ENCODE measurements at regions not wholly inside any gene's neighbourhood (a gene's known extent, or its start where the extent isn't known, plus 50 kb on each side); places are given as distances from the start of the nearest gene placed in this dataset.

DNA sequence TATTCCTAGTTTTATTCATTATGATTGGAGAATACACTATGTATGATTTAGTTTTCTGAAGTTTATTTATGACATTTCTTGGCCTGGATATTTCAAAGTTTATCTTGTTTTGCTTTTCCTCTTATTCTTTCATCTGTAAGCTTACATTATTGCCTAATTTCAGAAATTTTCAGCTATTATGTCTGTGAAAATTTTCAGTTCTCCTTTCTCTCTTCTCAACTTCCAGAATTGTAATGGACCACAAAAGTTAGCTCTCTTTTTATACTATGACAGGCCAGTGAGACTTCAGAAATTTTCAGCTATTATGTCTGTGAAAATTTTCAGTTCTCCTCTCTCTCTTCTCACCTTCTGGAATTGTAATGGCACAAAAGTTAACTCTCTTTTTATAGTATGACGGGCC is 97.2 kb upstream of the SCN7A start:
- H3K36me3 ChIP-seq (ENCODE audit: control insufficient read depth in 1 of 2, insufficient read depth in 2 of 2, low read length in 1 of 2): no peaks in the 10 kb centered on the region
- WGBS, 2 donors: 0% methylated on average over 1 of the region's 1 CpG
- intact Hi-C loops (cut with DNase I): no loop called here
- DNase-seq (no peak), ATAC-seq (ENCODE audit: low FRiP score) (no peak)
- H3K27me3 ChIP-seq (ENCODE audit: control insufficient read depth in 1 of 2, insufficient read depth in 2 of 2, low read length in 1 of 2): no peaks in the 10 kb centered on the region
- no peak overlapping the region for H3K4me3 ChIP-seq (ENCODE audit: low read length in 2 of 2)
- no peaks in the 10 kb centered on the region for H3K4me1 ChIP-seq (ENCODE audit: control insufficient read depth in 1 of 2, insufficient read depth in 2 of 2, low read length in 2 of 2)
- no peak overlapping the region for H3K27ac ChIP-seq (ENCODE audit: low read depth in 1 of 2, low read length in 2 of 2)
- no peaks in the 10 kb centered on the region for H3K9me3 ChIP-seq (ENCODE audit: control insufficient read depth, low read length)

DNA sequence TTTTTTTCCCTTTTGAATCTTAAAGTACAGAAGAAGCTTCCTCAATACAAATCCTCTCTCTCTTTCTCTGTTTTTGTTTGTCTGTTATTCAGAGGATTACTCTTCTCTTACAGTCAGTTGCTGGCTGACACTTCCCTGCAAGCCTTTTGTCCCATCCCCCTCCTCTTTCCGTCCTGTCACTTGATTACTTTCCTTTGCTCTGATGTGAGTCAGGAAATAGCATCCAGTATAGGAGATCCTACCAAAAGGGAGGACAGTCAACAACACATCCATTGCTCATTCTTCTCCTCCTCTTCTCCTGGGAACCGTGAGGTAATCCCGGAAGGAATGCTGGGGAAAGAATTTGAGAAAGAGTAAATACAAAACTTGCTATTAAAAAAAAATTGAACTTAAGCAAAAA is 79.3 kb upstream of the SCN7A start:
- H3K4me1 ChIP-seq (ENCODE audit: control insufficient read depth in 1 of 2, insufficient read depth in 2 of 2, low read length in 2 of 2): no peaks in the 10 kb centered on the region
- no peak overlapping the region for H3K27ac ChIP-seq (ENCODE audit: low read depth in 1 of 2, low read length in 2 of 2)
- no peaks in the 10 kb centered on the region for H3K36me3 ChIP-seq (ENCODE audit: control insufficient read depth in 1 of 2, insufficient read depth in 2 of 2, low read length in 1 of 2)
- intact Hi-C loops (cut with DNase I): no loop called here
- 2 to 12% methylated on average over 3 of the region's 3 CpGs for WGBS, 2 donors
- DNase-seq (no peak), ATAC-seq (ENCODE audit: low FRiP score) (no peak)
- no peaks in the 10 kb centered on the region for H3K27me3 ChIP-seq (ENCODE audit: control insufficient read depth in 1 of 2, insufficient read depth in 2 of 2, low read length in 1 of 2)
- no peak overlapping the region for H3K4me3 ChIP-seq (ENCODE audit: low read length in 2 of 2)
- no peaks in the 10 kb centered on the region for H3K9me3 ChIP-seq (ENCODE audit: control insufficient read depth, low read length)

DNA sequence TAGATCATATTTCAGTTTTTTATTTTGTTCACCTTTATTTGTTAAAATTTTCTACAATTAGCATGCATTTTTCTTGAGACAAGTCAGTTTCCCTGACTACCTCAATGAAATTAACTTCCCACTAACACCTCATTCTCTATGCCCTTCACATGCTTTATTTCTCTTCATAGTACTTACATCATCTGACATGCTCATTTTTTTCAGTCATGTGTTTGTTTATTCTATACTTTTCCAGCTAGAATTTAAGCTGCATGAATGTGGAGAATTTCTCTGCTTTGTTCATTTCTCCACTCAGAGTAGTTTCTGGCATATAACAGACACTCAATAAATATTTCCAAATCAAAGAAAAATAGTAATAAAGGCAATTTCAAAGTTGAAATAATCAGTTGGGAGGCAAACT is 78.9 kb upstream of the SCN7A start:
- Histone ChIP-seq H3K27me3 (ENCODE audit: control insufficient read depth in 1 of 2, insufficient read depth in 2 of 2, low read length in 1 of 2) (no peaks in the 10 kb centered on the region), H3K27ac (ENCODE audit: low read depth in 1 of 2, low read length in 2 of 2) (no peak overlapping the region), H3K9me3 (ENCODE audit: control insufficient read depth, low read length) (no peaks in the 10 kb centered on the region), H3K4me3 (ENCODE audit: low read length in 2 of 2) (no peak overlapping the region), H3K4me1 (ENCODE audit: control insufficient read depth in 1 of 2, insufficient read depth in 2 of 2, low read length in 2 of 2) (no peaks in the 10 kb centered on the region), H3K36me3 (ENCODE audit: control insufficient read depth in 1 of 2, insufficient read depth in 2 of 2, low read length in 1 of 2) (no peaks in the 10 kb centered on the region)
- ATAC-seq (ENCODE audit: low FRiP score) (no peak), DNase-seq (no peak)
- intact Hi-C loops (cut with DNase I): no loop called here

DNA sequence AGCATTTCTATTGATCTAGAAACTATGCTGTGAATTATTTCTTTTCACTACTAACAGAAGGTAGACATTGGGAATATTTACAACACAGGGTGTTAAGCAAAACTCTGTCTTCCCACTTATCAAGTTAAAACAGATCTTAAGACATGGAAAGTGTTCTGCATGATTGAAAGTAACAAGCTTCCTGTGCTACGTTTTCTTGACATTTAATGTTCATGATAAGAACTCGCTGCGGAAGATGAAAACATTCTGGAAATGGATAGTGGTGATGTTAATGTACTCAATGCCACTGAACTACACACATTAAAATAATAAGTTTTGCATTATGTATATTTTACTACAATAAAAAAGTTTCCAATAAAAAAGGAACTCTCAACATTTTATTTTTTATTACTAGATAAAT is 74.4 kb upstream of the SCN7A start:
- H3K9me3 ChIP-seq (ENCODE audit: control insufficient read depth, low read length): no peaks in the 10 kb centered on the region
- 7 to 8% methylated on average over 3 of the region's 3 CpGs for WGBS, 2 donors

DNA sequence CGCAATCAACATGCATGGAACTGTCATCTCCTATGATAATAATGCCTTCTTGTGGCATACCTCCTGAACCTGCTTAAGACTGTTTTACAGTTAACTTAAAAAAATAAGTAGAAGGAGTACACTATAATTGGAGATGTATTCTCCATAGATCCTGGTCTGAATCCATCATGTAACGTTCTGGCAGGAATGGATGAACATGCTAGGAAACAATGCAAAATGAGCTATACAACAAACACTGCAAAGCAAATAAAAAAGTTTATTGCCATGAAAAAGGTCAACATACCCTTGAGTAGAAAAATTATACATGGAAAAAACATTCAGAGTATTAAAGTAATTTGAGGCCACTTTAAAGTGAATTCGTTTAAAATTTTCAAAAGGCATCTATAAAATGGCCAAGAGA is 71.5 kb upstream of the SCN7A start:
- intact Hi-C loops (cut with DNase I): no loop called here
- 88 to 91% methylated on average over 3 of the region's 3 CpGs for WGBS, 2 donors
- H3K9me3 ChIP-seq (ENCODE audit: control insufficient read depth, low read length): no peaks in the 10 kb centered on the region

More for the DNA sequence above, 74.4 kb upstream of the SCN7A start:
- H3K36me3 ChIP-seq (ENCODE audit: control insufficient read depth in 1 of 2, insufficient read depth in 2 of 2, low read length in 1 of 2): no peaks in the 10 kb centered on the region
- ATAC-seq (ENCODE audit: low FRiP score): no peak
- no peak overlapping the region for H3K4me3 ChIP-seq (ENCODE audit: low read length in 2 of 2)
- no peaks in the 10 kb centered on the region for H3K4me1 ChIP-seq (ENCODE audit: control insufficient read depth in 1 of 2, insufficient read depth in 2 of 2, low read length in 2 of 2)
- no peak overlapping the region for H3K27ac ChIP-seq (ENCODE audit: low read depth in 1 of 2, low read length in 2 of 2)
- intact Hi-C loops (cut with DNase I): no loop called here
- no peak for DNase-seq
- no peaks in the 10 kb centered on the region for H3K27me3 ChIP-seq (ENCODE audit: control insufficient read depth in 1 of 2, insufficient read depth in 2 of 2, low read length in 1 of 2)

DNA sequence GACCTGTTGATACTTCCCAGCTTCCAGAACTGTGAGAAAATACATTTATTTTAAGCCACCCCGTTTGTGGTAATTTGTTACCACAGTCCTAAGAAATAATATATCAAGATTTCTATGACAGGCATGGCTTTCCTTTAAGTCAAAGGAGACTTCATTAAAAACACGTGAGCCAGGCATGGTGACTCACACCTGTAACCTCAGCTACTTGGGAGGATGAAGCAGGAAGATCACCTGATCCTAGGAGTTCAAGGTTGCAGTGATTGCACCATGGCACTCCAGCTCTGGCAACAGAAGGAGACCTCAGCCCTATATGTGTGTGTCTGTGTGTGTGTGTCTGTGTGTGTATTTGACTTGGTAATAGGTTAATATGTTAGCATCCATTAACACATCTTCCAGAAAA is 69.8 kb upstream of the SCN7A start:
- no peak for DNase-seq
- Histone ChIP-seq H3K4me1 (ENCODE audit: control insufficient read depth in 1 of 2, insufficient read depth in 2 of 2, low read length in 2 of 2) (no peaks in the 10 kb centered on the region), H3K4me3 (ENCODE audit: low read length in 2 of 2) (no peak overlapping the region), H3K9me3 (ENCODE audit: control insufficient read depth, low read length) (no peaks in the 10 kb centered on the region), H3K27ac (ENCODE audit: low read depth in 1 of 2, low read length in 2 of 2) (no peak overlapping the region), H3K36me3 (ENCODE audit: control insufficient read depth in 1 of 2, insufficient read depth in 2 of 2, low read length in 1 of 2) (no peaks in the 10 kb centered on the region), H3K27me3 (ENCODE audit: control insufficient read depth in 1 of 2, insufficient read depth in 2 of 2, low read length in 1 of 2) (no peaks in the 10 kb centered on the region)
- ATAC-seq (ENCODE audit: low FRiP score): no peak
- 25 to 26% methylated on average over 2 of the region's 2 CpGs for WGBS, 2 donors
- intact Hi-C loops (cut with DNase I): no loop called here

More for the DNA sequence above, 71.5 kb upstream of the SCN7A start:
- H3K27me3 ChIP-seq (ENCODE audit: control insufficient read depth in 1 of 2, insufficient read depth in 2 of 2, low read length in 1 of 2): no peaks in the 10 kb centered on the region
- H3K4me1 ChIP-seq (ENCODE audit: control insufficient read depth in 1 of 2, insufficient read depth in 2 of 2, low read length in 2 of 2): no peaks in the 10 kb centered on the region
- H3K4me3 ChIP-seq (ENCODE audit: low read length in 2 of 2): no peak overlapping the region
- no peak overlapping the region for H3K27ac ChIP-seq (ENCODE audit: low read depth in 1 of 2, low read length in 2 of 2)
- H3K36me3 ChIP-seq (ENCODE audit: control insufficient read depth in 1 of 2, insufficient read depth in 2 of 2, low read length in 1 of 2): no peaks in the 10 kb centered on the region
- ATAC-seq (ENCODE audit: low FRiP score): no peak
- DNase-seq: no peak

DNA sequence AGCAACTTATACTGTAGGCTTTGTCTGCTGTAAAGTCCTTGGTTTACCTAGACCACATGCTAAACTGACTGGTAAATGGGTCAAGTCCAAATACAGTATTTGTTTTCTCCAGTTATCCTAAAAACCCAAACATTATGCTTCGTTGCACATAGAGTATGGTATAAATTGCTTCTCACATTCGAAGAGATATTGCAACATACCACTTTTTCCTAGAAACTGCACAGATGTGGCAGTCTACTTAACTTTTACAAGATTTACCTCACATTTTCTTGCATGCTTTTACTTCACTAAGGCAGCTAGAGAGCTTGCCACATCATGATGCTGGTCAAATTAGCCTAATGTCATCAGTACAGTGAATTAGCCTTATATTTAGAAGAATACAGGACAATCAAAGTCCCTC is 66.0 kb upstream of the SCN7A start:
- ATAC-seq (ENCODE audit: low FRiP score): no peak
- Histone ChIP-seq H3K27ac (ENCODE audit: low read depth in 1 of 2, low read length in 2 of 2) (no peak overlapping the region), H3K4me1 (ENCODE audit: control insufficient read depth in 1 of 2, insufficient read depth in 2 of 2, low read length in 2 of 2) (no peaks in the 10 kb centered on the region), H3K9me3 (ENCODE audit: control insufficient read depth, low read length) (no peaks in the 10 kb centered on the region), H3K4me3 (ENCODE audit: low read length in 2 of 2) (no peak overlapping the region), H3K27me3 (ENCODE audit: control insufficient read depth in 1 of 2, insufficient read depth in 2 of 2, low read length in 1 of 2) (no peaks in the 10 kb centered on the region), H3K36me3 (ENCODE audit: control insufficient read depth in 1 of 2, insufficient read depth in 2 of 2, low read length in 1 of 2) (no peaks in the 10 kb centered on the region)
- 75 to 79% methylated on average over 2 of the region's 2 CpGs for WGBS, 2 donors
- no peak for DNase-seq
- intact Hi-C loops (cut with DNase I): no loop called here

DNA sequence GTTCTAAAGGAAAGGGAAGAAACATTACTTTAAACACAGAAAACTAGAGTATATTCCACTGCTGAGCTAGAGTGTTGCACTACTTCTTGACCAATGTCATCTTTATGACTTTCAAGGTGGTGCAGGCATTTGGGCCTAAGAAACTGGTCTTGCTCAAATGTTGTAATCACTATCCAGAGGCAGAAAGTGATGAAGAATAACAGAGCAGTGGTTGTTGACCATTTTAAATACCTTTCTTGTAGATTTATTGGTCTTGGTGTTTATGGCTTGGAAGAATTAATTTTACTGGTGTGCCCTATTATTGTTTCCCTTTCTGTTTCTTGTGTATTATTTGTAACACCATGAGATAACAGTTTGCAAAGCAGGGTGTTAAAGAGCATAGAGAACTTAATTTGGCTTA is 56.9 kb upstream of the SCN7A start:
- ATAC-seq (ENCODE audit: low FRiP score) (no peak), DNase-seq (no peak)
- intact Hi-C loops (cut with DNase I): no loop called here
- no peak overlapping the region for H3K27ac ChIP-seq (ENCODE audit: low read depth in 1 of 2, low read length in 2 of 2)
- H3K27me3 ChIP-seq (ENCODE audit: control insufficient read depth in 1 of 2, insufficient read depth in 2 of 2, low read length in 1 of 2): no peaks in the 10 kb centered on the region
- no peak overlapping the region for H3K4me3 ChIP-seq (ENCODE audit: low read length in 2 of 2)
- no peaks in the 10 kb centered on the region for H3K4me1 ChIP-seq (ENCODE audit: control insufficient read depth in 1 of 2, insufficient read depth in 2 of 2, low read length in 2 of 2)
- no peaks in the 10 kb centered on the region for H3K36me3 ChIP-seq (ENCODE audit: control insufficient read depth in 1 of 2, insufficient read depth in 2 of 2, low read length in 1 of 2)
- H3K9me3 ChIP-seq (ENCODE audit: control insufficient read depth, low read length): no peaks in the 10 kb centered on the region

DNA sequence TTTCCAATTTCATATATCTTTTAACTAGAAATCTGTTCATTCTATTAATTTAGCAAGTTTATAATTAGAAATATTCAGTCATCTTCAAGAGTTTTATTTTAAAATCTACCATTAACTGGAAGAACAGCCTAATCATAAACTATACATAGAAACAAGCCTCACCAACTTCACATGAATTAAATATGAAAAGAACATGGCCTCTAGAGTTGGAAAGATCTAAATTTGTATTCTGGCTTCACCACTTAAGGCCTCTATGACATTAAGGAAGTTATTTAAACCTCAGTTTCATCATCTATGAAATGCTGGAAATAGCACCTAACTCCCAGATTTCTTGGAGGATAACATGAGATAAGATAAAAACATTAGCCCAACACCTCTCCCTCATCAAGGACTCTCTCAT is 51.4 kb upstream of the SCN7A start:
- DNase-seq (no peak), ATAC-seq (ENCODE audit: low FRiP score) (no peak)
- no peaks in the 10 kb centered on the region for H3K9me3 ChIP-seq (ENCODE audit: control insufficient read depth, low read length)
- no peak overlapping the region for H3K27ac ChIP-seq (ENCODE audit: low read depth in 1 of 2, low read length in 2 of 2)
- intact Hi-C loops (cut with DNase I): no loop called here
- H3K36me3 ChIP-seq (ENCODE audit: control insufficient read depth in 1 of 2, insufficient read depth in 2 of 2, low read length in 1 of 2): no peaks in the 10 kb centered on the region
- no peaks in the 10 kb centered on the region for H3K27me3 ChIP-seq (ENCODE audit: control insufficient read depth in 1 of 2, insufficient read depth in 2 of 2, low read length in 1 of 2)
- no peaks in the 10 kb centered on the region for H3K4me1 ChIP-seq (ENCODE audit: control insufficient read depth in 1 of 2, insufficient read depth in 2 of 2, low read length in 2 of 2)
- H3K4me3 ChIP-seq (ENCODE audit: low read length in 2 of 2): no peak overlapping the region

All from aorta (tissue), 5 donors.